Activated naive CD8-positive, alpha-beta T cell treated with anti-CD3 and anti-CD28 coated beads, Interleukin-2, amount 10 ng/mL, durations not matched to agents 7 days and 5 days (primary cell): ENCODE measurements at regions not wholly inside any gene's neighbourhood (a gene's known extent, or its start where the extent isn't known, plus 50 kb on each side); places are given as distances from the start of the nearest gene placed in this dataset.

Experiments used
- ATAC-seq: fragments of 150-1000 bp; cut with Tn5 transposase; one replicate; pipeline ENCODE4 v1.10.0; 2021; ENCODE audit warnings: low read depth, moderate library complexity
- POLR2A ChIA-PET: fragments of 350-600 bp; sonication (Branson Sonifier 250); formaldehyde crosslinking; loops from one replicate; lab custom pipeline; 2021; ENCODE audit warnings: antibody characterized with exemption; lab: Charles Lee
- DNase-seq: peaks from one replicate; pipeline ENCODE4 v3.0.0; 2021
- H3K27ac Mint-ChIP-seq: one replicate; pipeline ENCODE4 v1.8.0; 2022; ENCODE audit warnings: mild to moderate bottlenecking, mixed read lengths
- H3K27me3 Mint-ChIP-seq: one replicate; pipeline ENCODE4 v1.8.0; 2022; ENCODE audit warnings: mild to moderate bottlenecking, moderate library complexity, mixed read lengths
- H3K36me3 Mint-ChIP-seq: one replicate; pipeline ENCODE4 v1.8.0; 2021; ENCODE audit warnings: mild to moderate bottlenecking, mixed read lengths
- H3K4me1 Mint-ChIP-seq: one replicate; pipeline ENCODE4 v1.8.0; 2021; ENCODE audit warnings: mixed read lengths
- H3K4me3 Mint-ChIP-seq: one replicate; pipeline ENCODE4 v1.8.0; 2022; ENCODE audit warnings: mild to moderate bottlenecking, moderate library complexity, mixed read lengths
- H3K9me3 Mint-ChIP-seq: one replicate; pipeline ENCODE4 v1.8.0; 2021; ENCODE audit warnings: mixed read lengths

GRCh38 chr13:72061613-72062012, 194.6 kb upstream of the DACH1 start:
- H3K9me3 Mint-ChIP-seq = peaks cover 10% of the 10 kb centered on the region
- ATAC-seq (no peak), DNase-seq (no peak)
- no peak overlapping the region for H3K4me3 Mint-ChIP-seq
- no peaks in the 10 kb centered on the region for H3K36me3 Mint-ChIP-seq
- no peaks in the 10 kb centered on the region for H3K27me3 Mint-ChIP-seq
- H3K27ac Mint-ChIP-seq = no peak overlapping the region
- no peaks in the 10 kb centered on the region for H3K4me1 Mint-ChIP-seq
- POLR2A ChIA-PET = no interaction called here

GRCh38 chr13:72050251-72050650, 183.2 kb upstream of the DACH1 start:
- Mint-ChIP-seq H3K4me1 (no peaks in the 10 kb centered on the region), H3K4me3 (no peak overlapping the region), H3K27ac (no peak overlapping the region), H3K27me3 (no peaks in the 10 kb centered on the region), H3K9me3 (no peaks in the 10 kb centered on the region), H3K36me3 (no peaks in the 10 kb centered on the region)
- no peak for DNase-seq
- POLR2A ChIA-PET = no interaction called here
- ATAC-seq = no peak

DNA sequence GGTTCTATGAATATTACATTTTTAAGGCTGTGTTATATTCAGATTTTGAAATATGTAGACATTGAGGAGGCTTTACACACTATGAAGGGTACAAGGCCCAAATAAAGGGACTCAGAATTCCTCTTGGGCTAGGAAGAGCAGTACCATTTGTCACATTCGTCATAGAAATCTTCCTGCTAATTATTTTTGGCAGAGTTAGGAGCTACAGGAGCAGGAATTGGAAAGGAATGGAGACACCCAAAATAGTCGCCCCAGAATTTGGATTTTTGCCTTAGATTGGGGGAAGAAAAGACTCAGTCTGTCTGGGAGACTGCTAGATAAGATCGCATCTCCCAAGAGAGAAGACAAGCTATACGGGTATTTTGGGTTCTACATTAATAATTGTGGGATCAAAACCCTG, 176.4 kb upstream of the DACH1 start:
- H3K36me3 Mint-ChIP-seq = no peaks in the 10 kb centered on the region
- H3K4me1 Mint-ChIP-seq = no peaks in the 10 kb centered on the region
- no peak overlapping the region for H3K27ac Mint-ChIP-seq
- ATAC-seq (no peak), DNase-seq (no peak)
- POLR2A ChIA-PET = no interaction called here
- H3K9me3 Mint-ChIP-seq = no peaks in the 10 kb centered on the region
- H3K27me3 Mint-ChIP-seq = no peaks in the 10 kb centered on the region
- H3K4me3 Mint-ChIP-seq = no peak overlapping the region

GRCh38 chr13:72041165-72041564, 174.2 kb upstream of the DACH1 start:
- Mint-ChIP-seq H3K4me1 (no peaks in the 10 kb centered on the region), H3K4me3 (no peak overlapping the region), H3K36me3 (no peaks in the 10 kb centered on the region), H3K27ac (no peak overlapping the region), H3K27me3 (no peaks in the 10 kb centered on the region), H3K9me3 (peaks cover 2% of the 10 kb centered on the region)
- no peak for ATAC-seq
- POLR2A ChIA-PET = no interaction called here
- no peak for DNase-seq

GRCh38 chr13:72039126-72039525, 172.1 kb upstream of the DACH1 start:
- ATAC-seq = no peak
- Mint-ChIP-seq H3K4me1 (no peaks in the 10 kb centered on the region), H3K27me3 (no peaks in the 10 kb centered on the region), H3K4me3 (no peak overlapping the region), H3K27ac (no peak overlapping the region), H3K9me3 (peaks cover 2% of the 10 kb centered on the region), H3K36me3 (no peaks in the 10 kb centered on the region)
- POLR2A ChIA-PET = no interaction called here
- DNase-seq = no peak

GRCh38 chr13:72029981-72030380, 163.0 kb upstream of the DACH1 start:
- Mint-ChIP-seq H3K27ac (no peak overlapping the region), H3K4me3 (no peak overlapping the region), H3K4me1 (no peaks in the 10 kb centered on the region), H3K27me3 (no peaks in the 10 kb centered on the region), H3K9me3 (peaks cover 8% of the 10 kb centered on the region), H3K36me3 (no peaks in the 10 kb centered on the region)
- DNase-seq = no peak
- POLR2A ChIA-PET = no interaction called here
- no peak for ATAC-seq

DNA sequence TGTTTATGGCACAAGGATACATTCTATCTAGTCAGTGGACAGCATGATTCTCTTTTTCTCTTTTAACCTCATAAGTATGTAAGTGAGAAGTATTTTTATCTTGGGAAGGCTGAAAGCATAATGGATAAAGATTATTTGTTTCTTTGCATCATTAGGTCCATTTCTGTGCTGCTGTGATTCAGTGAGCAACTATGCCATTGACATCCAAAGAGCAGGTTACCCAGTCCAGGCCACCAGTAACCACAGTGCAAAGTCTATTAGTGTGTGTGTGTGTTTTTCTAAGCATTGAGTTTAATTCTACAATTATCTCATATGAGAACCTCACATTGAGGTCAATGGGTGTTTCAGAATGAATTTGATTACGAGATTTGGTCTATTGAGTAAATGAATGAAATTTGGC, 158.8 kb upstream of the DACH1 start:
- no peak overlapping the region for H3K27ac Mint-ChIP-seq
- no peaks in the 10 kb centered on the region for H3K36me3 Mint-ChIP-seq
- DNase-seq (no peak), ATAC-seq (no peak)
- no peaks in the 10 kb centered on the region for H3K4me1 Mint-ChIP-seq
- H3K27me3 Mint-ChIP-seq = no peaks in the 10 kb centered on the region
- POLR2A ChIA-PET = no interaction called here
- H3K4me3 Mint-ChIP-seq = no peak overlapping the region
- H3K9me3 Mint-ChIP-seq = peaks cover 8% of the 10 kb centered on the region

DNA sequence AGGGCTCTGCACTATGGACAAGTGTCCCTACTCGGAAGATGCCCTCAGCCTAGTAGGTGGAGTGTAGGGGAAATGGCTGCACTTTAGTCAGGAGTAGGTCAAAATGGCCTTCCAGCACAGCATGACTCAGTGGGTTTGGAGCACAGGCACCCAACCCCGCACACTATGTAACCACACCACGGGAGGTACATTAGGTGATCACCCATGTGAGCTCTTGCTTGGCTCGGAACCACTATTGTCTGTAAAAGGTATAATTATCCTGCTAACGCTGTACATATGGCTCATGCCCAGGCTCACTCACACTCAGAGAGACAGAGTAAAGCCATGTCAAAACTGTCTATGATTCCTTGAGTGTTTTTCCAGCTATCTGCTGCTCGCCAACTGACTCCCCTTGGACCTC, 156.9 kb upstream of the DACH1 start:
- Mint-ChIP-seq H3K4me3 (no peak overlapping the region), H3K4me1 (no peaks in the 10 kb centered on the region)

DNA sequence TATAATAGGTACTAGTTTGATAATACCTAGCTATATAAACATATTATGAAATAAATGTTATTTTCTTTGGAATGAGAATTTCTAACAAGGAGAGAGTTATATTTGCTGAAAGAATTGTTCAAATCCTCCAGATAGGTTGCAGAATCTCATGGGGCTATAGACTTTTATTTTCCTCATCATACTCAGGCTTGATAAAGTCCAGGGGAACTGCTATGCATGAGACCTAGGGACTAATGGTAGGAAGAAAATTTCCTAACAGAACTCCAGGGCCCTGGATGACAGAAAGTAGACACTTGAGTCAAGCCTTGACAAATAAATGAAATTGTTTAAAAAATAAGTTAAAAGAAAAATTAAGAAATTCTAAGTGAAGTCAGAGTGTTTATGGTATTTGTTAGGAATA, 138.5 kb upstream of the DACH1 start:
- Mint-ChIP-seq H3K27ac (no peak overlapping the region), H3K9me3 (peaks cover 3% of the 10 kb centered on the region), H3K4me1 (no peaks in the 10 kb centered on the region), H3K36me3 (no peaks in the 10 kb centered on the region), H3K27me3 (no peaks in the 10 kb centered on the region), H3K4me3 (no peak overlapping the region)
- POLR2A ChIA-PET = no interaction called here
- ATAC-seq (no peak), DNase-seq (no peak)

More for the DNA sequence above, 156.9 kb upstream of the DACH1 start:
- peaks cover 4% of the 10 kb centered on the region for H3K9me3 Mint-ChIP-seq
- POLR2A ChIA-PET = no interaction called here
- no peak overlapping the region for H3K27ac Mint-ChIP-seq
- ATAC-seq (no peak), DNase-seq (no peak)
- H3K36me3 Mint-ChIP-seq = no peaks in the 10 kb centered on the region
- H3K27me3 Mint-ChIP-seq = no peaks in the 10 kb centered on the region

- H3K27ac Mint-ChIP-seq = no peak overlapping the region
Observed at GRCh38 chr13:72004784-72005374, 137.9 kb upstream of the DACH1 start.

DNA sequence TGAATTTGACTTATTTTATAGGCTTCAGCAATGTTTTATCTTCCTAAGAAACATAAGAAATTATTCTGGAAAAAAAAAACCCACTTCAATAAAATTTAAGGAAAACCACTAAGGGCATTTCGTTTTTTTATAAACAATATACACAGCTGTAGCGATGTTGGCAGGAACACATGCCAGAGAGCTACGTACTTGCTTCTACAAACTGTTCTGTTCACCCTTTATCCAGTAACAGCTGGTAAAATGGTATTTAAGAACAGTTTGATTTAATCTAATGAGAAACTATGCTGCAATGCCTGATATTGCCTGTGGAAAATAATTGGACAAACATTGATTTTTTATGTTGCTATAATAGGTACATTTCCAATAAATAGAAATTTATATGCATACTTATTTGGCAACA, 137.2 kb upstream of the DACH1 start:
- Mint-ChIP-seq H3K9me3 (peaks cover 4% of the 10 kb centered on the region), H3K4me3 (no peak overlapping the region), H3K36me3 (no peaks in the 10 kb centered on the region), H3K27me3 (no peaks in the 10 kb centered on the region), H3K4me1 (no peaks in the 10 kb centered on the region), H3K27ac (no peak overlapping the region)
- POLR2A ChIA-PET = no interaction called here
- no peak for DNase-seq
- ATAC-seq = no peak

More at GRCh38 chr13:72004784-72005374, 137.9 kb upstream of the DACH1 start:
- Mint-ChIP-seq H3K4me1 (no peaks in the 10 kb centered on the region), H3K36me3 (no peaks in the 10 kb centered on the region), H3K27me3 (no peaks in the 10 kb centered on the region), H3K9me3 (peaks cover 3% of the 10 kb centered on the region), H3K4me3 (no peak overlapping the region)
- DNase-seq = no peak
- POLR2A ChIA-PET = no interaction called here
- no peak for ATAC-seq

GRCh38 chr13:71998223-71998622, 131.2 kb upstream of the DACH1 start:
- H3K9me3 Mint-ChIP-seq = peaks cover 8% of the 10 kb centered on the region
- no peaks in the 10 kb centered on the region for H3K36me3 Mint-ChIP-seq
- no peak for DNase-seq
- H3K4me1 Mint-ChIP-seq = no peaks in the 10 kb centered on the region
- H3K27me3 Mint-ChIP-seq = no peaks in the 10 kb centered on the region
- POLR2A ChIA-PET = no interaction called here
- no peak overlapping the region for H3K4me3 Mint-ChIP-seq
- ATAC-seq = no peak
- no peak overlapping the region for H3K27ac Mint-ChIP-seq

DNA sequence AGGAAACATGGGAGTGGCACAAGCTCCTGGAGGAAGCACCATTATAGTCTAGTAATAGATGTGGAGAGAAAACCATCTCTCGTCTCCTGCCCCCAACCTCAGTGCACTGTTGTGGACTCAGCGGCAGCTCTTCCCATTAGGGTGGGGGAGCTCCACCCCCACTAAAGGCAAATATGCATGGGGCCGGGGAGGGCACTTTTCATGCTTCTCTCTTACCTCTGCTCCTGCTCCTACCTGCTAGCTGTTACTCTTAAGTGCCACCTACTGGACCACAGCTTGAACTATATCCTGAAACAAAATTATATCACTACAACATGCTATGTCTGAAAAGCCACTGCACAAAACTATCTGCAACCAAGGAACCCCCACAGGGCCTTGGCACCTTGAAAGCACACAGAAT, 112.6 kb upstream of the DACH1 start:
- H3K4me3 Mint-ChIP-seq = no peak overlapping the region
- no peaks in the 10 kb centered on the region for H3K4me1 Mint-ChIP-seq
- no peaks in the 10 kb centered on the region for H3K36me3 Mint-ChIP-seq
- DNase-seq = no peak
- no peak overlapping the region for H3K27ac Mint-ChIP-seq
- no peak for ATAC-seq
- POLR2A ChIA-PET = no interaction called here
- H3K27me3 Mint-ChIP-seq = no peaks in the 10 kb centered on the region
- H3K9me3 Mint-ChIP-seq = peaks cover 1% of the 10 kb centered on the region

GRCh38 chr13:71977028-71977427, 110.0 kb upstream of the DACH1 start:
- Mint-ChIP-seq H3K4me1 (no peaks in the 10 kb centered on the region), H3K9me3 (no peaks in the 10 kb centered on the region), H3K4me3 (no peak overlapping the region), H3K27ac (no peak overlapping the region), H3K27me3 (no peaks in the 10 kb centered on the region), H3K36me3 (no peaks in the 10 kb centered on the region)
- DNase-seq (no peak), ATAC-seq (no peak)
- POLR2A ChIA-PET = no interaction called here

DNA sequence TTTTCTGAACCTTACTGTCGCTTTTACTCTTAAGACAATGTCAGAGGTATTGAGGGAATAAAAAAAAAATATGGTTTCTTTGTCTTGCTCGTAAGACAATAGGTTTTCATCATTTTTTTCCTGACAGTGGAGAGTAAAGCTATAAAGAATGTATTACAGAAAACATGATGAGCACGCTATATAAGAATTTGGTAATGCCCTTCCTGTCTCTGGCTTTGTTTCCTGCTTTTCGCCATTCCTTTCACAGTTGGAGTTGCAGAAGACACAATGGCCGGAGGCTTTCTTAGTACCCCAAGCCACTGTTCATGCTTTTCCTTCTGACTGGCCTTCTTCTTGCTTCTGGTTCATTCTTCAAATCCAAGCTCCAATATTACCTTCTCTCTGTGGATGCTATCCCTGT, 101.0 kb upstream of the DACH1 start:
- H3K9me3 Mint-ChIP-seq = no peaks in the 10 kb centered on the region
- POLR2A ChIA-PET = no interaction called here
- no peak for DNase-seq
- no peak for ATAC-seq
- no peaks in the 10 kb centered on the region for H3K27me3 Mint-ChIP-seq
- no peak overlapping the region for H3K27ac Mint-ChIP-seq
- no peaks in the 10 kb centered on the region for H3K4me1 Mint-ChIP-seq
- no peaks in the 10 kb centered on the region for H3K36me3 Mint-ChIP-seq
- H3K4me3 Mint-ChIP-seq = no peak overlapping the region
